ENCODE measurements at regions not wholly inside any gene's neighbourhood (a gene's known extent, or its start where the extent isn't known, plus 50 kb on each side); places are given as distances from the start of the nearest gene placed in this dataset.

DNA sequence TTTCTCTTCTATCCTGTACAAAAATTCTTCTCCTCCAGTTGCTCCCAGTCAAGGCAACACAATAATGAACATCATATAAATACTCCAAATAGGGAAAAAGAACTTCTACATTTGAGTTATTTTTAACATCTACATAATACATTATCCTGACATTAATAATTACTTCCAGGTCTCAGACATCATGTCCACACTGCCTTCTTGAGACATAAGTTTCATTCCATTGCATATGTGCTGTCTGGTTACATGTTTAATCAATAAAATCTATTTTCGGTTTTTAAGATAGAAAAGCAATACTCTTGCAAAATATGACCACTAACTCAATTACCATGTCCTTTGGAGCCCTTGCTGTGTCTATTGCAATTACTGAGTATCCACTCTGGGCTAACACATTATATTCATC is 881.9 kb downstream of the GALC start:
- Mint-ChIP-seq H3K4me1 (no peaks in the 10 kb centered on the region), H3K9me3 (no peaks in the 10 kb centered on the region), H3K27me3 (no peaks in the 10 kb centered on the region), H3K36me3 (ENCODE audit: low read depth) (no peaks in the 10 kb centered on the region), H3K4me3 (no peak overlapping the region), H3K27ac (no peak overlapping the region)
- no peak for DNase-seq
- POLR2A ChIA-PET, result no interaction called here
- CTCF ChIA-PET, result no interaction called here

- Mint-ChIP-seq H3K36me3 (ENCODE audit: low read depth) (no peaks in the 10 kb centered on the region), H3K27me3 (no peaks in the 10 kb centered on the region), H3K9me3 (no peaks in the 10 kb centered on the region), H3K4me1 (no peaks in the 10 kb centered on the region), H3K27ac (no peak overlapping the region), H3K4me3 (no peak overlapping the region)
- DNase-seq, result no peak
- CTCF ChIA-PET, result no interaction called here
- POLR2A ChIA-PET, result no interaction called here
Measured at GRCh38 chr14:87109271-87109670, 883.7 kb downstream of the GALC start.

- no peak overlapping the region for H3K27ac Mint-ChIP-seq
Measured at GRCh38 chr14:87108726-87109125, 884.3 kb downstream of the GALC start.

GRCh38 chr14:87102811-87103378 is 890.1 kb downstream of the GALC start:
- no peak overlapping the region for H3K27ac Mint-ChIP-seq
- ChIA-PET CTCF (no interaction called here), POLR2A (no interaction called here)
- H3K9me3 Mint-ChIP-seq, result no peaks in the 10 kb centered on the region
- H3K36me3 Mint-ChIP-seq (ENCODE audit: low read depth), result no peaks in the 10 kb centered on the region
- no peaks in the 10 kb centered on the region for H3K4me1 Mint-ChIP-seq
- no peaks in the 10 kb centered on the region for H3K27me3 Mint-ChIP-seq
- no peak overlapping the region for H3K4me3 Mint-ChIP-seq
- no peak for DNase-seq

More at GRCh38 chr14:87108726-87109125, 884.3 kb downstream of the GALC start:
- no peaks in the 10 kb centered on the region for H3K9me3 Mint-ChIP-seq
- H3K4me1 Mint-ChIP-seq, result no peaks in the 10 kb centered on the region
- no peaks in the 10 kb centered on the region for H3K36me3 Mint-ChIP-seq (ENCODE audit: low read depth)
- DNase-seq, result no peak
- no peaks in the 10 kb centered on the region for H3K27me3 Mint-ChIP-seq
- CTCF ChIA-PET, result no interaction called here
- H3K4me3 Mint-ChIP-seq, result no peak overlapping the region
- POLR2A ChIA-PET, result no interaction called here

DNA sequence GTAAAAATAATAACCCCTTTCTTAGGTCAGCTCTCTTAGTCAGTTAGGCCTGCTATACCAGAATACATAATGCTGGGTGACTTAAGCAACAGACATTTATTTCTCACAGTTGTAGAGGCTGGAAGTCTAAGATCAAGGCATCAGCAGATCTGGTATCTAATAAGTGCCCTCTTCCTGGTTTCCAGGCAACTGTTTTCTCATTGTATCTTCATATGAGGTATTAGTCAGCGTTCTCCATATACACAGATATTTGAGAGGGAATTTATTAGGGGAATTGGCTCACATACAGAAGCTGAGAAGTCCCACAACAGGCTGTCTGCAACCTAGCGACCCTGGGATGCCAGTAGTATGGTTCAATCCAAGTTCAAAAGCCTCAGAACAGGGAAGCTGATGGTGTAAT is 896.0 kb downstream of the GALC start:
- Mint-ChIP-seq H3K36me3 (ENCODE audit: low read depth) (no peaks in the 10 kb centered on the region), H3K27me3 (no peaks in the 10 kb centered on the region), H3K27ac (no peak overlapping the region), H3K4me3 (no peak overlapping the region), H3K4me1 (no peaks in the 10 kb centered on the region), H3K9me3 (no peaks in the 10 kb centered on the region)
- no peak for DNase-seq
- POLR2A ChIA-PET, result no interaction called here
- CTCF ChIA-PET, result interaction anchor here (0.5 kb wide), 1 partner anchor 22 kb away, joined by 7 read pairs; no protein-coding TSS in a partner anchor

GRCh38 chr14:87094913-87095312 is 898.1 kb downstream of the GALC start:
- Mint-ChIP-seq H3K9me3 (no peaks in the 10 kb centered on the region), H3K4me3 (no peak overlapping the region), H3K4me1 (no peaks in the 10 kb centered on the region), H3K36me3 (ENCODE audit: low read depth) (no peaks in the 10 kb centered on the region), H3K27me3 (no peaks in the 10 kb centered on the region), H3K27ac (no peak overlapping the region)
- CTCF ChIA-PET, result no interaction called here
- no peak for DNase-seq
- POLR2A ChIA-PET, result no interaction called here

- no peaks in the 10 kb centered on the region for H3K9me3 Mint-ChIP-seq
- ChIA-PET POLR2A (no interaction called here), CTCF (no interaction called here)
- no peaks in the 10 kb centered on the region for H3K4me1 Mint-ChIP-seq
- H3K27me3 Mint-ChIP-seq, result no peaks in the 10 kb centered on the region
- no peak overlapping the region for H3K4me3 Mint-ChIP-seq
- no peak for DNase-seq
- H3K27ac Mint-ChIP-seq, result no peak overlapping the region
- no peaks in the 10 kb centered on the region for H3K36me3 Mint-ChIP-seq (ENCODE audit: low read depth)
Measured at GRCh38 chr14:87088588-87088987, 904.4 kb downstream of the GALC start.

GRCh38 chr14:87087881-87088280 is 905.1 kb downstream of the GALC start:
- ChIA-PET CTCF (no interaction called here), POLR2A (no interaction called here)
- Mint-ChIP-seq H3K4me3 (no peak overlapping the region), H3K27me3 (no peaks in the 10 kb centered on the region), H3K27ac (no peak overlapping the region), H3K4me1 (no peaks in the 10 kb centered on the region), H3K9me3 (no peaks in the 10 kb centered on the region), H3K36me3 (ENCODE audit: low read depth) (no peaks in the 10 kb centered on the region)
- DNase-seq, result no peak

DNA sequence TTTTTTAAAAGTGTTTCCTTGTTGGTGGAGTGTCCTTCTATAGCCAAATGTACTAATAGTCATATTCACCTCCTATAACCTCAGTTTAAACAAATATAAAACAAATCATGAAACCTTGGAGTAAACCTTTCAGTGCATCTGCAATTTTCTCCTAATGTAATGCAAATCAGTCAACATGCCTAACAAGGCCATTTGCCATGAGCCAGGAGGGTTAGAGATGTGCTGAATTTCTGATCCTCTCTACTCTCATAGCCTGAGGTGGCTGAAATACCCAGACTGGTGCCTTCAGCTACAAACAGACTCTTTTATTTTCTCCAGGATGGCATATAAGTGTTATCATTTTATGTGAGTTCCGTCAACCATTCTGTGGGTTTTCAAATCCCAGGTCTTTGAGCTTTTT is 908.1 kb downstream of the GALC start:
- no peak for DNase-seq
- H3K36me3 Mint-ChIP-seq (ENCODE audit: low read depth), result no peaks in the 10 kb centered on the region
- no peaks in the 10 kb centered on the region for H3K9me3 Mint-ChIP-seq
- no peaks in the 10 kb centered on the region for H3K4me1 Mint-ChIP-seq
- no peak overlapping the region for H3K4me3 Mint-ChIP-seq
- H3K27ac Mint-ChIP-seq, result no peak overlapping the region
- POLR2A ChIA-PET, result no interaction called here
- H3K27me3 Mint-ChIP-seq, result no peaks in the 10 kb centered on the region
- CTCF ChIA-PET, result no interaction called here

GRCh38 chr14:87082917-87083316 is 910.1 kb downstream of the GALC start:
- Mint-ChIP-seq H3K9me3 (no peaks in the 10 kb centered on the region), H3K27me3 (no peaks in the 10 kb centered on the region), H3K27ac (no peak overlapping the region), H3K4me1 (no peaks in the 10 kb centered on the region), H3K36me3 (ENCODE audit: low read depth) (no peaks in the 10 kb centered on the region), H3K4me3 (no peak overlapping the region)
- ChIA-PET POLR2A (no interaction called here), CTCF (no interaction called here)
- no peak for DNase-seq

- DNase-seq, result no peak
- CTCF ChIA-PET, result no interaction called here
Measured at GRCh38 chr14:87081004-87081403, 912.0 kb downstream of the GALC start.

GRCh38 chr14:87080146-87080545 is 912.8 kb downstream of the GALC start:
- no peaks in the 10 kb centered on the region for H3K4me1 Mint-ChIP-seq
- no peak overlapping the region for H3K27ac Mint-ChIP-seq

More at GRCh38 chr14:87081004-87081403, 912.0 kb downstream of the GALC start:
- no peaks in the 10 kb centered on the region for H3K36me3 Mint-ChIP-seq (ENCODE audit: low read depth)
- POLR2A ChIA-PET, result no interaction called here
- H3K4me3 Mint-ChIP-seq, result no peak overlapping the region
- H3K9me3 Mint-ChIP-seq, result no peaks in the 10 kb centered on the region
- no peak overlapping the region for H3K27ac Mint-ChIP-seq
- no peaks in the 10 kb centered on the region for H3K4me1 Mint-ChIP-seq
- no peaks in the 10 kb centered on the region for H3K27me3 Mint-ChIP-seq

DNA sequence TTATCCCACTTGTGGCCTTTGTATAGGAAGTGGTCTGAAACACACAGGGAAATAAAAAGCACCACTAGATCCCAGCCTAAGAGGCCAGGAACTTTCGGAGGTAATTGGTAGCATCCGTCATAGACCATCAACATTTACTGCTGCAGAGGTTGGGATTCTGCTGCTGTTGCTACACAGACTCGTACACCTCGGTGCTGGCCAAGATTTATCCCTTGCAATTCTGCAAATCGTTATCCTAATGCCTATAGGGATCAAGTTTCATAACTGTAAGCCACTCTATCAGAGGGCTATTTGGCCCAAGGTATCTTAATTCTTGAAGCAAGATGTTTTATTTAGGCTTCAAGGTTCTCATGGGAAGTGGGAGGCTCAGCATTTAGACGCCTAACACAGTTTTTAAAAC is 913.6 kb downstream of the GALC start:
- Mint-ChIP-seq H3K9me3 (no peaks in the 10 kb centered on the region), H3K27me3 (no peaks in the 10 kb centered on the region), H3K4me3 (no peak overlapping the region), H3K4me1 (no peaks in the 10 kb centered on the region), H3K27ac (no peak overlapping the region), H3K36me3 (ENCODE audit: low read depth) (no peaks in the 10 kb centered on the region)
- CTCF ChIA-PET, result no interaction called here
- DNase-seq, result no peak
- POLR2A ChIA-PET, result no interaction called here

More at GRCh38 chr14:87080146-87080545, 912.8 kb downstream of the GALC start:
- Mint-ChIP-seq H3K9me3 (no peaks in the 10 kb centered on the region), H3K4me3 (no peak overlapping the region), H3K27me3 (no peaks in the 10 kb centered on the region), H3K36me3 (ENCODE audit: low read depth) (no peaks in the 10 kb centered on the region)
- no peak for DNase-seq
- ChIA-PET CTCF (no interaction called here), POLR2A (no interaction called here)

GRCh38 chr14:87076922-87077321 is 916.1 kb downstream of the GALC start:
- ChIA-PET CTCF (no interaction called here), POLR2A (no interaction called here)
- Mint-ChIP-seq H3K36me3 (ENCODE audit: low read depth) (no peaks in the 10 kb centered on the region), H3K4me3 (no peak overlapping the region), H3K4me1 (no peaks in the 10 kb centered on the region), H3K9me3 (no peaks in the 10 kb centered on the region), H3K27ac (no peak overlapping the region), H3K27me3 (no peaks in the 10 kb centered on the region)
- DNase-seq, result no peak
